Sigmoid colon (tissue), 6 donors: ENCODE measurements at regions not wholly inside any gene's neighbourhood (a gene's known extent, or its start where the extent isn't known, plus 50 kb on each side); places are given as distances from the start of the nearest gene placed in this dataset.

Experiments
- DNase-seq: peaks from one replicate; pipeline ENCODE4 v3.0.0-alpha.2; 2019
- H3K27ac ChIP-seq, 4 donors: fragments of 200-600 bp; sonication (generic); one replicate each; pipeline ENCODE4 v1.5.1; 2016 to 2019; ENCODE audit warnings: mild to moderate bottlenecking in 1 of 4
- H3K27me3 ChIP-seq, 3 donors: fragments of 200-600 bp; sonication (generic); one replicate each; pipeline ENCODE4 v1.5.1; 2019; ENCODE audit warnings: mild to moderate bottlenecking in 1 of 3
- H3K36me3 ChIP-seq, 4 donors: fragments of 200-600 bp; sonication (generic); one replicate each; pipeline ENCODE4 v1.5.1; 2016 to 2019
- H3K4me1 ChIP-seq, 4 donors: fragments of 200-600 bp; sonication (generic); one replicate each; pipeline ENCODE4 v1.5.1; 2017 to 2019
- H3K4me3 ChIP-seq, 4 donors: fragments of 200-600 bp; sonication (generic); one replicate each; pipeline ENCODE4 v1.5.1; 2017 to 2019; ENCODE audit warnings: mild to moderate bottlenecking in 2 of 4, moderate library complexity in 1 of 4
- H3K9me3 ChIP-seq, 4 donors: fragments of 200-600 bp in 3 of 4; sonication (generic) in 3 of 4; one replicate each; pipeline versions ENCODE4 v1.5.1 to v1.6.1; 2013 to 2019
- EP300 ChIP-seq, 4 donors: sonication (generic); formaldehyde crosslinking; IDR thresholded peaks; one replicate each; pipeline ENCODE4 v1.6.1; 2017; ENCODE audit warnings: antibody characterized with exemption in 4 of 4
- POLR2A ChIP-seq, 2 donors: fragments of 450-650 bp; IDR thresholded peaks; one replicate each; pipeline ENCODE4 v1.6.1; 2016; ENCODE audit warnings: antibody characterized with exemption in 2 of 2, mild to moderate bottlenecking in 2 of 2, moderate library complexity in 2 of 2
- POLR2AphosphoS5 ChIP-seq, 4 donors: sonication (generic); formaldehyde crosslinking; IDR thresholded peaks; one replicate each; pipeline ENCODE4 v1.6.1; 2017; ENCODE audit warnings: antibody characterized with exemption in 4 of 4
- WGBS, 2 donors: extraction: QIAGEN DNeasy Blood & Tissue Kit; methylation state at CpG; one replicate each; pipeline ENCODE4 v1.1.7; 2013; 5-methylcytosine and 5-hydroxymethylcytosine counted together
- intact Hi-C: fragments of 100-400 bp; cut with DNase I; formaldehyde crosslinking; loops from one replicate; pipeline ENCODE4 v1.15.1; 2023
- TF ChIP-seq, protein P1 (sequence below), 4 experiments: fragments of 450-650 bp in 3 of 4; fragments of 200-600 bp in 1 of 4; IDR thresholded peaks; one replicate each; pipeline ENCODE4 v1.5.1; 2016 to 2019; ENCODE audit warnings: antibody characterized with exemption in 4 of 4, mild to moderate bottlenecking in 3 of 4, moderate library complexity in 2 of 4
- donor health status: healthy with polysubstance abuse.
- donor health status: healthy.

DNA sequence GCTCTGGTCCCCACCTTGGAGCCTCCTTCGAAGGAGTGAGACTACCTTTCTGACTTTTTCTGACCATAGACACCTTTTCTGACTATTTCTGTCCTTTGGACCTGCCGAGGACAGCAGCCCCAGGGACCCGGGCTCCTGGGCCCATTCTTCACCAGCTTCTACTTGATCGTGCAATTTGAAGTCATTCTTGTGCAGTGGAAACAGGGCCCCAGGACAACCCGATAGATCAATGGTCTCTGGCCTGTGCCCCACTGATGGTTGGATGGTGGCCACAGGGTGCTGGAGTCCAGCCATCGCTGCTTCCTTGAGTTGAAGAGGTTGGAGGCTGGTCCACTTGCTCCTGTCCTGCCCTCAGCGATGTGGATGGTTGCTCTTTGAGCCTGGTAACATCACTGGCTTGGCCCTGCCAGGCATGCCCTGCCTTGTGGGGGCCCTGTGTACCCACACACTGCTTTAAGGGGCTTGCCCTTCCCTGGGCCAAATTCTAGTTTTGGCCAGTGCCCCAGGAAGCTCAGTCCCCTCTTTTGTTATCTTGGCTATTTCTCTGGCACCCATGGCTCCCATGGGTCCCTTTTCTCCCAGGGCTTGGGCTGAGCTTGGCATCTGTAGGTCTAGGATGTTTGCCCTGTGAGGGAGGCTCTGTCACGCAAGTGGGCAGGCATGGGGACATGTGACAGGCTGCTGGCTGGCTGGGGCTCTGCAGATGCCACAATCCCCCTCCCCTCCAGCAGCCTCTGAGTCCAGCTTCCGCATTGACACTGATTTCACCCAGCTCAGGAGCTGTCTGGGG is 375.6 kb upstream of the NUPR2 start:
- H3K27ac ChIP-seq, result no peak overlapping the region
- no peaks in the 10 kb centered on the region for H3K36me3 ChIP-seq
- no peak for DNase-seq
- 67 to 73% methylated on average over 9 of the region's 9 CpGs for WGBS, 2 donors
- no peaks in the 10 kb centered on the region for H3K27me3 ChIP-seq
- no peak overlapping the region for H3K4me3 ChIP-seq
- H3K4me1 ChIP-seq, result no peaks in the 10 kb centered on the region
- peaks cover 0 to 30% (median 6%) of the 10 kb centered on the region in 4 donors for H3K9me3 ChIP-seq
- intact Hi-C loops, result no loop called here
- TF ChIP-seq, protein P1, sequence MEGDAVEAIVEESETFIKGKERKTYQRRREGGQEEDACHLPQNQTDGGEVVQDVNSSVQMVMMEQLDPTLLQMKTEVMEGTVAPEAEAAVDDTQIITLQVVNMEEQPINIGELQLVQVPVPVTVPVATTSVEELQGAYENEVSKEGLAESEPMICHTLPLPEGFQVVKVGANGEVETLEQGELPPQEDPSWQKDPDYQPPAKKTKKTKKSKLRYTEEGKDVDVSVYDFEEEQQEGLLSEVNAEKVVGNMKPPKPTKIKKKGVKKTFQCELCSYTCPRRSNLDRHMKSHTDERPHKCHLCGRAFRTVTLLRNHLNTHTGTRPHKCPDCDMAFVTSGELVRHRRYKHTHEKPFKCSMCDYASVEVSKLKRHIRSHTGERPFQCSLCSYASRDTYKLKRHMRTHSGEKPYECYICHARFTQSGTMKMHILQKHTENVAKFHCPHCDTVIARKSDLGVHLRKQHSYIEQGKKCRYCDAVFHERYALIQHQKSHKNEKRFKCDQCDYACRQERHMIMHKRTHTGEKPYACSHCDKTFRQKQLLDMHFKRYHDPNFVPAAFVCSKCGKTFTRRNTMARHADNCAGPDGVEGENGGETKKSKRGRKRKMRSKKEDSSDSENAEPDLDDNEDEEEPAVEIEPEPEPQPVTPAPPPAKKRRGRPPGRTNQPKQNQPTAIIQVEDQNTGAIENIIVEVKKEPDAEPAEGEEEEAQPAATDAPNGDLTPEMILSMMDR (IDR thresholded peaks at IDR 0.05), result no peak
- TF ChIP-seq POLR2AphosphoS5 (IDR thresholded peaks at IDR 0.05) (no peak), EP300 (IDR thresholded peaks at IDR 0.05) (no peak), POLR2A (IDR thresholded peaks at IDR 0.05) (no peak)

DNA sequence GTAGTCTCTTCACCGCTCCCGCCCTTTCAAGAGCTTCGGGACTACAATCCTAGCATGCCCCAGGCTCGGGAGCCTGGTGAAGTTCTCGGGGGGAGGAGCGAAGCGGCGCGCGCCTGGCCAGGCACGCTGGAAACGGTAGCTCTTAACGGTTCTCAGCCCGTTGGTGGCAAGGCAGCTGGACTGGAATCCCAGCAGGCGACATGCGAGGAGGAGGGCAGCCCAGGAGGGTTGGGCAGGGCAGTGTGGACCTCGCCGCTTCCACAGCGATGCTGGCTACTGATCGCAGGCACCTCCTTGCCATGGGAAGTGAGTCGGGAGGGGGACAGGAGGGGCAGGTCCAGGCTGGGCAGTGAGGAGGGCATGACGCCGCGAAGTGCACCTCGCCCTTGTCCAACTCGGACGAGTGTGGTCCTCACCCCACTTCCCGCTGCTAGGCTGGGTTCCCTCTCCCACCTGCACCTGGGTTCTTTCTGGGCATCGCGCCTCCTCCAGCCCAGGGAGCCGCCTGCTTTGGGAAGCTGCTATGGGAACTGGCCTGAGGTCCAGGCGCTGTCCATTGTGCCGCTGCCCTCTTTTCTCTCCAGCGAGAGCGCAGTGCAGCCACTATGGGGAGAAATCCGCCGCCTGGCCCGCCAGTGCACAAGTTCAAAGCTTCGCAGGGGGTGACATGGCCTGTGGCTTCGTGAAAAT is 367.8 kb upstream of the NUPR2 start:
- no peak for DNase-seq
- Histone ChIP-seq H3K27ac (no peak overlapping the region), H3K36me3 (no peaks in the 10 kb centered on the region), H3K9me3 (peaks cover 0 to 32% (median 11%) of the 10 kb centered on the region in 4 donors), H3K4me1 (no peaks in the 10 kb centered on the region), H3K27me3 (no peaks in the 10 kb centered on the region), H3K4me3 (no peak overlapping the region)
- no peak for TF ChIP-seq POLR2AphosphoS5 (IDR thresholded peaks at IDR 0.05)
- TF ChIP-seq, protein P1 (IDR thresholded peaks at IDR 0.05), result no peak
- intact Hi-C loops, result no loop called here
- 71 to 82% methylated on average over 40 of the region's 40 CpGs for WGBS, 2 donors

DNA sequence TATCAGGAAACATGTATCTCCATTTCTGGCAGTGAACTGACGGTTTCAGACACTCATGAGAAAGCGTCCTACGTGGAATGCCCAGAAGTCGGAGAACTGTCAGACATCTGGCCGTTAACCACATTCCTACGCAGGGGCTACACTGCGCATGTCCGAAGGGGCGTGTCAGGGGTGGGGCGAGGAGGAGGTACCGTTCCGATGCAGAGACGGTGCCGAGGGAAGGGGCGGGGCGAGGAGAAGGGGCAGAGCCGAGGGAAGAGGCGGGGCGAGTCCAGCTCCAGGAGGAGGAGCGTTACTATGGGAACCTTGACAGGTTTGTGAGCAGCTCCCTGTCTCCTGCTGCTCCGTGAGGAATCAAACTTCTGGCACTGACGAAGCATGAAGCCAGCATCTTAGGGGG is 366.9 kb upstream of the NUPR2 start:
- Histone ChIP-seq H3K4me3 (no peak overlapping the region), H3K27me3 (no peaks in the 10 kb centered on the region), H3K9me3 (peaks cover 0 to 32% (median 11%) of the 10 kb centered on the region in 4 donors), H3K4me1 (no peaks in the 10 kb centered on the region), H3K36me3 (no peaks in the 10 kb centered on the region), H3K27ac (no peak overlapping the region)
- no peak for TF ChIP-seq EP300 (IDR thresholded peaks at IDR 0.05)
- TF ChIP-seq, protein P1 (IDR thresholded peaks at IDR 0.05), result no peak
- no peak for TF ChIP-seq POLR2A (IDR thresholded peaks at IDR 0.05)
- TF ChIP-seq POLR2AphosphoS5 (IDR thresholded peaks at IDR 0.05), result no peak
- intact Hi-C loops, result no loop called here
- 68 to 75% methylated on average over 22 of the region's 22 CpGs for WGBS, 2 donors
- DNase-seq, result no peak

DNA sequence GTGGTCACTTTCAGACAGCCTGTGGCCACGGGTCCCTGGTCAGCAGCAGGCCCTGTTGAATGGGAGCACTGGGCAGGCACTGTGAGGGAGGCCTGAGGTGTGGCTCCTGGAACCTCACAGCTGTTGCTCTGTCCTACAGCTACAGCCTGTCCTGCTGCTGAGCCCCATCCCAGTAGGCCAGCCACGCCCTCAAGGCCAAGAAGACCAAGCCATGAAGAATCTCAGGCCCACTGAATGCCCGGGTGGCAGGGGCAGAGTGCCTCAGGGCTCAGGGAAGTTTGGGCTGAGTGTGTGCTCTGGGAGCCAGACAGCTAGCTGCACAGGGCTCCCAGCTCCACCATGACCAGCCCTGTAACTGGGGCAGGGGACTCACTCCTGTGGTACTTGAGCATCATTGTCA is 363.5 kb upstream of the NUPR2 start:
- H3K4me1 ChIP-seq, result no peaks in the 10 kb centered on the region
- DNase-seq, result no peak
- intact Hi-C loops, result no loop called here
- no peak overlapping the region for H3K4me3 ChIP-seq
- TF ChIP-seq, protein P1 (IDR thresholded peaks at IDR 0.05), result no peak
- TF ChIP-seq POLR2A (IDR thresholded peaks at IDR 0.05), result no peak
- TF ChIP-seq POLR2AphosphoS5 (IDR thresholded peaks at IDR 0.05), result no peak
- TF ChIP-seq EP300 (IDR thresholded peaks at IDR 0.05), result no peak
- no peaks in the 10 kb centered on the region for H3K27me3 ChIP-seq
- 40 to 62% methylated on average over 3 of the region's 3 CpGs for WGBS, 2 donors
- H3K9me3 ChIP-seq, result peaks cover 0 to 42% (median 12%) of the 10 kb centered on the region in 4 donors
- no peak overlapping the region for H3K27ac ChIP-seq
- H3K36me3 ChIP-seq, result no peaks in the 10 kb centered on the region
